Trophoblast cell (in vitro differentiated cells and primary cell): ENCODE measurements at regions not wholly inside any gene's neighbourhood (a gene's known extent, or its start where the extent isn't known, plus 50 kb on each side); places are given as distances from the start of the nearest gene placed in this dataset.
A peak's percentile ranks its signal among the peaks of the same experiment; 100 is the strongest.

ENCODE experiments used
- DNase-seq, 2 donors: peaks; one replicate each; pipeline ENCODE4 v3.0.0-alpha.2; 2016
- H2AFZ ChIP-seq: 2 replicates; pipeline ENCODE4 v1.6.1; 2013; ENCODE audit warnings: low read length, moderate library complexity, mild to moderate bottlenecking; ENCODE audit not compliant: insufficient read depth, poor library complexity
- H2AK5ac ChIP-seq: 2 replicates; pipeline ENCODE4 v1.6.1; 2013; ENCODE audit warnings: mild to moderate bottlenecking, low read length
- H2BK120ac ChIP-seq: 2 replicates; pipeline ENCODE4 v1.6.1; 2013; ENCODE audit warnings: low read length, mild to moderate bottlenecking, moderate library complexity; ENCODE audit not compliant: insufficient read depth, poor library complexity
- H2BK12ac ChIP-seq: 2 replicates; pipeline ENCODE4 v1.6.1; 2013; ENCODE audit warnings: mild to moderate bottlenecking, low read length, moderate library complexity
- H2BK5ac ChIP-seq: 2 replicates; pipeline ENCODE4 v1.6.1; 2013; ENCODE audit warnings: low read length, low read depth, moderate library complexity, mild to moderate bottlenecking; ENCODE audit not compliant: poor library complexity
- H3K14ac ChIP-seq: 2 replicates; pipeline ENCODE4 v1.6.1; 2013; ENCODE audit warnings: mild to moderate bottlenecking, low read length
- H3K18ac ChIP-seq: 2 replicates; pipeline ENCODE4 v1.6.1; 2013; ENCODE audit warnings: mild to moderate bottlenecking, low read length
- H3K23ac ChIP-seq: 2 replicates; pipeline ENCODE4 v1.6.1; 2013; ENCODE audit warnings: low read length
- H3K27ac ChIP-seq: 2 replicates; pipeline ENCODE4 v1.5.1; 2013; ENCODE audit warnings: low read depth, mild to moderate bottlenecking, inconsistent platforms, low read length, moderate library complexity
- H3K27me3 ChIP-seq: 2 replicates; pipeline ENCODE4 v1.6.1; 2013; ENCODE audit warnings: inconsistent platforms, mild to moderate bottlenecking, low read length, moderate library complexity; ENCODE audit not compliant: insufficient read depth
- H3K36me3 ChIP-seq, 2 experiments: 1 replicate in 1 of 2; 2 replicates in 1 of 2; pipeline ENCODE4 v1.6.1; 2013; ENCODE audit warnings: low read length in 2 of 2, mild to moderate bottlenecking in 2 of 2, moderate library complexity in 1 of 2; ENCODE audit not compliant: insufficient read depth in 2 of 2, control insufficient read depth in 1 of 2
- H3K4ac ChIP-seq: 2 replicates; pipeline ENCODE4 v1.6.1; 2013; ENCODE audit warnings: low read depth, mild to moderate bottlenecking, low read length, moderate library complexity
- H3K4me1 ChIP-seq, 2 experiments: 1 replicate in 1 of 2; 2 replicates in 1 of 2; pipeline ENCODE4 v1.6.1; 2013; ENCODE audit warnings: low read length in 2 of 2, mild to moderate bottlenecking in 2 of 2, moderate library complexity in 1 of 2; ENCODE audit not compliant: insufficient read depth in 2 of 2, control insufficient read depth in 1 of 2
- H3K4me2 ChIP-seq: 2 replicates; pipeline ENCODE4 v1.6.1; 2013; ENCODE audit warnings: inconsistent platforms, mild to moderate bottlenecking, low read length, moderate library complexity
- H3K4me3 ChIP-seq: 2 replicates; pipeline ENCODE4 v1.5.1; 2013; ENCODE audit warnings: mild to moderate bottlenecking, low read depth, low read length, inconsistent platforms
- H3K79me1 ChIP-seq: one replicate; pipeline ENCODE4 v1.6.1; 2013; ENCODE audit warnings: low read length
- H3K79me2 ChIP-seq: 2 replicates; pipeline ENCODE4 v1.6.1; 2013; ENCODE audit warnings: low read length, mild to moderate bottlenecking; ENCODE audit not compliant: control insufficient read depth, insufficient read depth, poor library complexity
- H3K9ac ChIP-seq: 2 replicates; pipeline ENCODE4 v1.6.1; 2013; ENCODE audit warnings: mild to moderate bottlenecking, low read length
- H3K9me3 ChIP-seq: 2 replicates; pipeline ENCODE4 v1.6.1; 2013; ENCODE audit warnings: low read depth, mild to moderate bottlenecking, control low read depth, inconsistent platforms, low read length; ENCODE audit not compliant: insufficient read depth
- H4K12ac ChIP-seq: 2 replicates; pipeline ENCODE4 v1.6.1; 2013; ENCODE audit warnings: low read depth, mild to moderate bottlenecking, low read length, moderate library complexity
- H4K8ac ChIP-seq: 2 replicates; pipeline ENCODE4 v1.6.1; 2013; ENCODE audit warnings: low read depth, mild to moderate bottlenecking, low read length, moderate library complexity
- H4K91ac ChIP-seq: one replicate; pipeline ENCODE4 v1.6.1; 2013; ENCODE audit warnings: low read depth, mild to moderate bottlenecking, low read length, moderate library complexity
- WGBS: extraction: QIAGEN DNeasy Blood & Tissue Kit; methylation state at CpG from one replicate; pipeline ENCODE4 v1.1.7; 2013; ENCODE audit warnings: missing lambda C conversion rate; ENCODE audit not compliant: insufficient read length, insufficient coverage; ENCODE audit errors: extremely low coverage; 5-methylcytosine and 5-hydroxymethylcytosine counted together

- H3K4me1 ChIP-seq: no peaks in the 10 kb centered on the region
- no peak overlapping the region for H4K91ac ChIP-seq
- no peak for DNase-seq
- H3K27ac ChIP-seq: no peak overlapping the region
- H3K36me3 ChIP-seq: no peaks in the 10 kb centered on the region
- no peaks in the 10 kb centered on the region for H3K79me2 ChIP-seq
- no peak overlapping the region for H2BK120ac ChIP-seq
- H4K12ac ChIP-seq: no peak overlapping the region
- no peak overlapping the region for H3K14ac ChIP-seq
- no peak overlapping the region for H2BK5ac ChIP-seq
- no peak overlapping the region for H2BK12ac ChIP-seq
- no peaks in the 10 kb centered on the region for H3K79me1 ChIP-seq
- H3K4ac ChIP-seq: no peak overlapping the region
- H4K8ac ChIP-seq: no peak overlapping the region
- no peak overlapping the region for H2AK5ac ChIP-seq
- no peak overlapping the region for H3K4me3 ChIP-seq
- H3K23ac ChIP-seq: no peak overlapping the region
- H3K27me3 ChIP-seq: no peaks in the 10 kb centered on the region
- no peak overlapping the region for H3K18ac ChIP-seq
- no peak overlapping the region for H2AFZ ChIP-seq
- H3K4me2 ChIP-seq: no peak overlapping the region
- no CpG with 5 or more reads among the region's 4 CpGs for WGBS
- H3K9me3 ChIP-seq: no peaks in the 10 kb centered on the region
- peak overlapping the region; percentile 16 for H3K9ac ChIP-seq
Measured at GRCh38 chr22:26849575-26849974, 192.2 kb downstream of the MIAT start.

GRCh38 chr22:26851125-26851524, 193.7 kb downstream of the MIAT start:
- H3K9ac ChIP-seq: no peak overlapping the region
- no peaks in the 10 kb centered on the region for H3K79me2 ChIP-seq
- no peak overlapping the region for H3K4ac ChIP-seq
- no CpG with 5 or more reads among the region's 1 CpG for WGBS
- H2BK5ac ChIP-seq: no peak overlapping the region
- H4K91ac ChIP-seq: no peak overlapping the region
- no peak overlapping the region for H4K12ac ChIP-seq
- no peaks in the 10 kb centered on the region for H3K36me3 ChIP-seq
- H2BK120ac ChIP-seq: no peak overlapping the region
- no peak for DNase-seq
- H2AK5ac ChIP-seq: no peak overlapping the region
- no peak overlapping the region for H3K4me3 ChIP-seq
- H3K4me1 ChIP-seq: no peaks in the 10 kb centered on the region
- H3K79me1 ChIP-seq: no peaks in the 10 kb centered on the region
- H3K18ac ChIP-seq: no peak overlapping the region
- no peak overlapping the region for H2BK12ac ChIP-seq
- H3K27ac ChIP-seq: no peak overlapping the region
- H3K9me3 ChIP-seq: no peaks in the 10 kb centered on the region
- no peak overlapping the region for H4K8ac ChIP-seq
- no peak overlapping the region for H3K4me2 ChIP-seq
- H2AFZ ChIP-seq: no peak overlapping the region
- H3K14ac ChIP-seq: no peak overlapping the region
- H3K23ac ChIP-seq: no peak overlapping the region
- H3K27me3 ChIP-seq: no peaks in the 10 kb centered on the region

- Histone ChIP-seq H4K91ac (no peak overlapping the region), H2AK5ac (no peak overlapping the region), H3K4me2 (no peak overlapping the region), H2AFZ (no peak overlapping the region), H4K8ac (no peak overlapping the region), H3K79me1 (no peaks in the 10 kb centered on the region), H2BK120ac (no peak overlapping the region), H3K9ac (no peak overlapping the region), H4K12ac (no peak overlapping the region), H2BK5ac (no peak overlapping the region), H3K18ac (no peak overlapping the region), H3K27ac (no peak overlapping the region), H3K27me3 (no peaks in the 10 kb centered on the region), H3K4ac (no peak overlapping the region), H3K14ac (no peak overlapping the region), H3K4me3 (no peak overlapping the region), H3K79me2 (no peaks in the 10 kb centered on the region), H3K36me3 (no peaks in the 10 kb centered on the region), H2BK12ac (no peak overlapping the region), H3K4me1 (no peaks in the 10 kb centered on the region), H3K9me3 (no peaks in the 10 kb centered on the region), H3K23ac (peak overlapping the region; percentile 70)
- no peak for DNase-seq
- no CpG with 5 or more reads among the region's 6 CpGs for WGBS
Measured at GRCh38 chr22:26852176-26852575, 194.8 kb downstream of the MIAT start.

- H3K27ac ChIP-seq: no peak overlapping the region
- no peak overlapping the region for H2AFZ ChIP-seq
- H4K12ac ChIP-seq: no peak overlapping the region
- H3K4ac ChIP-seq: no peak overlapping the region
- H2BK12ac ChIP-seq: no peak overlapping the region
- H2BK5ac ChIP-seq: no peak overlapping the region
- no peaks in the 10 kb centered on the region for H3K4me1 ChIP-seq
- no peaks in the 10 kb centered on the region for H3K9me3 ChIP-seq
- H3K23ac ChIP-seq: no peak overlapping the region
- H3K4me3 ChIP-seq: no peak overlapping the region
- no CpG with 5 or more reads among the region's 4 CpGs for WGBS
- no peak overlapping the region for H3K4me2 ChIP-seq
- H3K27me3 ChIP-seq: no peaks in the 10 kb centered on the region
- no peak overlapping the region for H3K9ac ChIP-seq
- no peak overlapping the region for H3K18ac ChIP-seq
- no peaks in the 10 kb centered on the region for H3K79me1 ChIP-seq
- H4K8ac ChIP-seq: no peak overlapping the region
- H4K91ac ChIP-seq: no peak overlapping the region
- no peaks in the 10 kb centered on the region for H3K36me3 ChIP-seq
- no peak overlapping the region for H2BK120ac ChIP-seq
- H2AK5ac ChIP-seq: no peak overlapping the region
- no peak overlapping the region for H3K14ac ChIP-seq
- no peaks in the 10 kb centered on the region for H3K79me2 ChIP-seq
- no peak for DNase-seq
Measured at GRCh38 chr22:26853071-26853470, 195.7 kb downstream of the MIAT start.
